ENCODE measurements at regions not wholly inside any gene's neighbourhood (a gene's known extent, or its start where the extent isn't known, plus 50 kb on each side); places are given as distances from the start of the nearest gene placed in this dataset.

- TF ChIP-seq CTCF (conservative IDR thresholded peaks at IDR 0.05) (no peak), ZFX (IDR thresholded peaks at IDR 0.05) (no peak)
These were observed 143.3 kb downstream of the RNF152 start for GRCh38 chr18:61749546-61749945.

Data from C4-2B (cell line).